Esophagus muscularis mucosa (tissue), 3 donors: ENCODE measurements at regions not wholly inside any gene's neighbourhood (a gene's known extent, or its start where the extent isn't known, plus 50 kb on each side); places are given as distances from the start of the nearest gene placed in this dataset.

Source experiments
- CTCF ChIP-seq, 3 experiments: fragments of 200-600 bp in 2 of 3; fragments of 450-650 bp in 1 of 3; sonication (generic) in 2 of 3; IDR thresholded peaks; one replicate each; pipeline ENCODE4 v1.5.1; 2017 to 2019; ENCODE audit warnings: antibody characterized with exemption in 3 of 3, mild to moderate bottlenecking in 2 of 3, moderate library complexity in 1 of 3
- EP300 ChIP-seq: sonication (generic); formaldehyde crosslinking; IDR thresholded peaks from one replicate; pipeline ENCODE4 v1.6.1; 2017; ENCODE audit warnings: antibody characterized with exemption

GRCh38 chr11:82185925-82186324 is 547.7 kb downstream of the FAM181B start:
- TF ChIP-seq CTCF (IDR thresholded peaks at IDR 0.05) = no peak
- no peak for TF ChIP-seq EP300
